Calu3 (cell line): ENCODE measurements at regions not wholly inside any gene's neighbourhood (a gene's known extent, or its start where the extent isn't known, plus 50 kb on each side); places are given as distances from the start of the nearest gene placed in this dataset.

ENCODE experiments used
- BruUV-seq: library from RNA; stranded (reverse); fragments of 400-500 nt; replicated peaks from 2 replicates; lab custom pipeline; 2021; lab: Mats Ljungman, UMichigan
- CTCF ChIA-PET: fragments of 300-600 bp; sonication (Branson Sonifier 250); formaldehyde crosslinking; loops from one replicate; lab custom pipeline; 2022; ENCODE audit warnings: antibody characterized with exemption; lab: Charles Lee
- DNase-seq: peaks from one replicate; pipeline ENCODE4 v3.0.0; 2022
- H3K27ac Mint-ChIP-seq: one replicate; pipeline ENCODE4 v1.8.0; 2022; ENCODE audit warnings: mixed read lengths; ENCODE audit not compliant: unreplicated experiment
- H3K27me3 Mint-ChIP-seq: one replicate; pipeline ENCODE4 v1.8.0; 2022; ENCODE audit warnings: mixed read lengths; ENCODE audit not compliant: unreplicated experiment
- H3K36me3 Mint-ChIP-seq: one replicate; pipeline ENCODE4 v1.8.0; 2022; ENCODE audit warnings: mild to moderate bottlenecking, moderate library complexity, mixed read lengths; ENCODE audit not compliant: insufficient read depth, unreplicated experiment
- H3K4me1 Mint-ChIP-seq: one replicate; pipeline ENCODE4 v1.8.0; 2022; ENCODE audit warnings: mild to moderate bottlenecking, low read depth, mixed read lengths; ENCODE audit not compliant: unreplicated experiment
- H3K4me3 Mint-ChIP-seq: one replicate; pipeline ENCODE4 v1.8.0; 2022; ENCODE audit warnings: mild to moderate bottlenecking, low read depth, moderate library complexity, mixed read lengths; ENCODE audit not compliant: unreplicated experiment
- H3K9me3 Mint-ChIP-seq: one replicate; pipeline ENCODE4 v1.8.0; 2022; ENCODE audit warnings: low read depth, mixed read lengths; ENCODE audit not compliant: unreplicated experiment
- CTCF ChIP-seq: fragments of 200-600 bp; IDR thresholded peaks from one replicate; pipeline ENCODE4 v1.8.0; 2022; ENCODE audit warnings: antibody characterized with exemption; ENCODE audit not compliant: unreplicated experiment
- intact Hi-C: fragments of 100-400 bp; cut with micrococcal nuclease; formaldehyde crosslinking; loops from one replicate; pipeline ENCODE4 v1.10.0; 2022; ENCODE audit not compliant: unreplicated experiment

GRCh38 chr15:37245358-37245757 is 145.0 kb upstream of the MEIS2 start:
- no peak overlapping the region for H3K27ac Mint-ChIP-seq
- CTCF ChIA-PET = no interaction called here
- no peak for TF ChIP-seq CTCF
- no peaks in the 10 kb centered on the region for H3K36me3 Mint-ChIP-seq
- peaks cover 2% of the 10 kb centered on the region for H3K27me3 Mint-ChIP-seq
- BruUV-seq = no TSS peak
- DNase-seq = no peak
- intact Hi-C loops = no loop called here
- no peaks in the 10 kb centered on the region for H3K9me3 Mint-ChIP-seq
- H3K4me3 Mint-ChIP-seq = no peak overlapping the region
- no peaks in the 10 kb centered on the region for H3K4me1 Mint-ChIP-seq

- no peak overlapping the region for H3K27ac Mint-ChIP-seq
- intact Hi-C loops = no loop called here
- BruUV-seq = no TSS peak
- CTCF ChIA-PET = no interaction called here
- no peaks in the 10 kb centered on the region for H3K36me3 Mint-ChIP-seq
- no peaks in the 10 kb centered on the region for H3K27me3 Mint-ChIP-seq
- no peak overlapping the region for H3K4me3 Mint-ChIP-seq
- no peaks in the 10 kb centered on the region for H3K4me1 Mint-ChIP-seq
- TF ChIP-seq CTCF = no peak
- no peak for DNase-seq
- no peaks in the 10 kb centered on the region for H3K9me3 Mint-ChIP-seq
These were observed 145.7 kb upstream of the MEIS2 start for GRCh38 chr15:37246065-37246464.

- Mint-ChIP-seq H3K9me3 (no peaks in the 10 kb centered on the region), H3K4me1 (no peaks in the 10 kb centered on the region), H3K27ac (no peak overlapping the region), H3K4me3 (no peak overlapping the region), H3K27me3 (no peaks in the 10 kb centered on the region), H3K36me3 (no peaks in the 10 kb centered on the region)
- no peak for DNase-seq
- no peak for TF ChIP-seq CTCF
- intact Hi-C loops = no loop called here
- no TSS peak for BruUV-seq
- CTCF ChIA-PET = no interaction called here
These were observed 146.5 kb upstream of the MEIS2 start for GRCh38 chr15:37246856-37247255.

GRCh38 chr15:37249249-37249648 is 148.9 kb upstream of the MEIS2 start:
- Mint-ChIP-seq H3K9me3 (no peaks in the 10 kb centered on the region), H3K36me3 (no peaks in the 10 kb centered on the region), H3K4me3 (no peak overlapping the region), H3K27ac (no peak overlapping the region), H3K27me3 (no peaks in the 10 kb centered on the region), H3K4me1 (no peaks in the 10 kb centered on the region)
- DNase-seq = no peak
- intact Hi-C loops = no loop called here
- CTCF ChIA-PET = no interaction called here
- no TSS peak for BruUV-seq
- no peak for TF ChIP-seq CTCF
